ENCODE measurements at regions not wholly inside any gene's neighbourhood (a gene's known extent, or its start where the extent isn't known, plus 50 kb on each side); places are given as distances from the start of the nearest gene placed in this dataset.
A peak's percentile ranks its signal among the peaks of the same experiment; 100 is the strongest.
"Not testable (repeated sequence)": the region's sequence is repeated elsewhere in the genome, so short reads cannot be mapped to it uniquely, and the experiment has no call there.

DNA sequence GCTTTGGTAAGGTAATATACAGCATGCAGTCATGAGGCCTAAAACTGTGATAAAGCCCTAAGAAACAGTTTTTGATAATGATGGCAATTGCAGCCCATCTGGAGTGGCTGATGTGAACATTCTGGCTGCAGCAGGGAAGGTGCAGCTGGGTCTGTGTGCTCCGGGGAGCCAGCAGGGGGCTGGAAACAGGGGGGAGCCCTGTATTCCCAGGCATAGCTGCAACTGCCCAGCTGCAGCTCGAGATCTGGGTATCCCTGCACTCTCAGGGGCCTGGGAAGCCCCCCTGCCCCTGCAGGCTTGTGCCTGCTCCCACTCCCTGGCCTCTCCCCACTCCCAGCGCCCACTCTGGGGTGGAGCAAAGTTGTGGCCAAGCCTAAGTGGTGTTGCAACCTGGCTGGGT lies 95.6 kb downstream of the RRAGB start:
- DNase-seq, result no peak

DNA sequence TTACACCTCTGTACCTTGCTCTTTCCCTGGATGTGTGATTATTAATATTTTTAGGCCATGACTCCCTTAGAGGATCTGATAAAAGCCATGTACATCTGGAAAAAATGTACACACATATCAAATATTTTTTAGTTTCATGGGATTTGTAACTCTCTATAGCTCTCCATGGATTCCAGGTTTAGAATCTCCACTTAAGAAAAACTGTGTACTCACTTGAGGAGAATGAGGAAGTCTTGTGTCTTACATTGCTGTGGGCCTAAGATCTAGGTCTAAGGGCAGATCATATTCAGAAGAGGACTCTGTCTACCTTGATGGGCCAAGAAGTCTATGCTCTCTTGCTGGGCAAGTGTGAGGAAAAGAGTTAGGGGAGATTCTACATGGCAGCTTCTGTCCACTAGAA lies 98.0 kb downstream of the RRAGB start:
- DNase-seq, result no peak

DNA sequence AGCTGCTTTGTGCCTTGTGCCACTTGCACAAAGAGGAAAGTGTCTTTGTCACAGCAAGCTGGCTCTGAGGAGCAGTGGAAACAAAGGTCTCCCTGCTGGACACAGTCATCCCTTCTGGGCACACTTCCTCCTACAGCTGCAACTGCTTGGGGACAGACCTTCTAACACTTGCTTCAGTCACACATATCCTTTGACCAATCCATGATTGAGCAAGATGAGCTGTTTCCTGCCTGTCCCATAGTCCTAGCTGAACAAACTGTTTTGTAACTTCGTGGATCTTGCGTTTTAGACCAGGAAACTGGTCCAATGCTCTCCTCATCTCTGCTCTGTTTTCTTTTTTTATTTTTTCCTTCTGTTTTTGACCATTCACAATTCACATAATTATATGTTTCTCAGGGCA lies 98.5 kb downstream of the RRAGB start:
- no peak for DNase-seq

DNA sequence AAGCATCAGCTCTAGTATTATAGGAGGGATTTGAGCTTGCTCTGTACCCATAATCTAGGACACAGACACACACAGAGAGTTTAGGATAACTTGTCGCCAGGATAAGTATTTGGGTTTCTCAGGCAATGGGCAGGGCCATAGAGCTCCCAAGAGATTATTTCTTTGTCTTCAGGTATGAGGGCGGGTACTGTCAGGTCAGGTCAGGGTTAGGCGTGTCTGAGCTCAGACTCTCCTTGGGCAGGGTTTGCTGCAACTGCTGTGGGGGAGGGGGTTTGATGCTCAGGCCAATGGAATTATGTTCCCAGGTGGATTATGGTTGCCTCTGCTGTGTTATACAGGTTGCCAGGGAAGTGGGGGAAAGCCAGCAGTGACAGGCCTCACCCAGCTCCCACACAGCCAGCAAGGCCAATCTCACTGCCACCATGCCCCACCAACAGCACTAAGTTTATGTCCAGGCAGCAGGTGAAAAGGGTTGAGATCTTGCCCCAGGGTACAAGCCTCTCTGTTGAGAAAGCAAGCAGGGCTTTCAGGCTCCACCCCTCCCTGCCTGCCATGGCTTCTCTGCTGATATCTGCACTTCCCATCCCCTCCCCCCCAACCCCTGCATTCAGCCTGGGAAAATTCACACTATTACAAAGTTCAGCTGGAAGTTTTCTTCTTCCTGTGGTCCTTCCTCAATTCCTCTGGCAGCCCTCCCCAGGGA lies 101.3 kb downstream of the RRAGB start:
- no peak for DNase-seq

GRCh38 chrX:55839485-55839884 lies 121.9 kb downstream of the RRAGB start:
- no peak for DNase-seq

GRCh38 chrX:55841962-55842752 lies 124.6 kb downstream of the RRAGB start:
- DNase-seq, result no peak

DNA sequence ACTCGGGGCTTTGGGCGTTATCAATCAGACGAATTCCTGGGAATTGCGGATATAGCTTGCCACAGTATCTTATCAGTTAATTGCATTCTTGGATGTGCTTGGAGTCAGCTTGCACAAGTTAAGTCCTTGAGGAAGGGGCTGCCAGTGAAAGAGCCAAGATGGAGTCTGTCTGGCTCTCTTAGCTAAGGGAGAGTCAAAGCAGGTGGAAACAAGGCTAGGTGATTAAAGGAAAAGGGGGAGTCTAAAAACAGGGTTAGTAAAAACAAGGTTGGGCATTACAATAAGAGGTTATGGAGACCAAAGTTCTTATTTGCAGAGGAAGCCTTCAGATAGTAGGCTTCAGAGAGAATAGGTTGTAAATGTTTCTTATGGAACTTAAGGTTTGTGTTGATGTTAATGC lies 149.2 kb downstream of the RRAGB start:
- DNase-seq, result not testable (repeated sequence)

DNA sequence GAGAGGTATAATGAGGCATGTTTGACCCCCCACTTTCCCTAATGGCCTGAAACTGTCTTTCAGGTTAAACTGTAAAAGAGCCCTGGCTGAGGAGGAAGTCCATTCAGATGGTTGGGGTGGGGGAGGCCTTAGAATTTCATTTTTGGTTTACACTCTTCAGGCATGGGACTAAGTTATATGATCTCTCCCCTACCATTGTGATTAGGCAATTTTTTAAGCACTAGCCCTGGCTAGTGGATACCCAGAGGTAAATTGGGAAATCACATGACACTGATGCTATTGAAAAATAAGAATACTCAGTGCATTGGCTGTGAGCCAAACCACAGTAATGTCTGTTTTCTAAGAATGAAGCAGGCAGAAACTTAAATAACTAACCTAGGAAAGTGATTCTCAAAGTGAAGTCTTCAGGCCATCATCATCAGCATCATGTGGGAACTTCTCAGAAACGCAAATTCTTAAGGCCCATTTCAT lies 149.7 kb downstream of the RRAGB start:
- peak in 1 of 2 donors; percentile 12 for DNase-seq

DNA sequence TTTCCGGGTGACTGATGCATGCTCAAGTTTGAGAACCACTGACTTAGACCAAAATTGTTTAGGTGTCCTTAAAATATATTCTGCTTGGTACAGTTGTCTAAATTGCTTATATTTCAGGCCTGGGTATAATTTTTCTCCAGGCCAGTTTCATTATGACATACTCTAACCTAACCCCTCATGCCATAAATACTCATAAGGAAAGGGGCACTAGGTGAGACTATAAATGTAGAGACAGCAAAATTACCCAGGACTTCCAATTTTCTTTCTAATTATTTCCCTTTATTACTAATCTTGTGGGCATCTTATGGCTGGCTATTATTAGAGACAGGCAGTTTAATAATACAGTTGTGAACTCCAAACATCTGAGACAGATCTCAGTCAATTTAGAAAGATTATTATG lies 150.2 kb downstream of the RRAGB start:
- no peak for DNase-seq

- no peak for DNase-seq
Measured at GRCh38 chrX:55874807-55875206, 157.3 kb downstream of the RRAGB start.

DNA sequence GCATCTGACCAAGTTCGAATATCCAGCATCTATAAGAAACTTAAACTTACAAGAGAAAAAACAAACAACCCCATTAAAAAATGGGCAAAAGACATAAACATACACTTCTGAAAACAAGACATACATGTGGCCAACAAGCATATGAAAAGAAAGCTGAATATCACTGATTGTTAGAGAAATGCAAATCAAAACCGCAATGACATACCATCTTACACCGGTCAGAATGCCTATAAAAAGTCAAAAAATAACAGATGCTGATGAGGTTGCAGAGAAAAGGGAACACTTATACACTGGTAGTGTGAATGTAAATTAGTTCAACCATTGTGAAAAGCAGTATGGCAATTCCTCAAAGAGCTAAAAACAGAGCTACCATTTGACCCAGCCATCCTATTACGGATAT lies 166.0 kb downstream of the RRAGB start:
- not testable (repeated sequence) for DNase-seq

- DNase-seq, result peak; percentile 49 to 55
Measured at GRCh38 chrX:55907968-55908607, 190.5 kb downstream of the RRAGB start.

- peak in 1 of 2 donors; percentile 9 for DNase-seq
Measured at GRCh38 chrX:55908661-55909212, 191.2 kb downstream of the RRAGB start.

- DNase-seq, result peak in 1 of 2 donors; percentile 49
Measured at GRCh38 chrX:55919367-55920221, 202.0 kb downstream of the RRAGB start.

DNA sequence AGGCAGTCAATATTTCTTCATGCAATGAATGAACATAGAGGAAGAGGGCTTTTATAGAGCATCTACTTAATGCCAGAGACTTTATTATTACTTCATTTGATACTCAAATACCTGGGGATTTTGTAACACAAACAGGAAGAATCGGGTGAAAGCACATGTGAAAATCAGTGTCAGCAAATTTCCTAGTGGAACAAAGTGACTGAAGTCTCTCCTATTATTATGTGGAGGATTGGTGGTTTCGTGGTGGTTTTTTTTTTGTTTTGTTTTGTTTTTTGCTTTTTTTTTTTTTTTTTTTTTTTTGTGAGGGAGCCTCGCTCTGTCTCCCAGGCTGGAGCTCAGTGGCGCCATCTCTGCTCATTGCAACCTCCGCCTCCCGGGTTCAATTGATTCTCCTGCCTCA lies 207.0 kb downstream of the RRAGB start:
- no peak for DNase-seq

DNA sequence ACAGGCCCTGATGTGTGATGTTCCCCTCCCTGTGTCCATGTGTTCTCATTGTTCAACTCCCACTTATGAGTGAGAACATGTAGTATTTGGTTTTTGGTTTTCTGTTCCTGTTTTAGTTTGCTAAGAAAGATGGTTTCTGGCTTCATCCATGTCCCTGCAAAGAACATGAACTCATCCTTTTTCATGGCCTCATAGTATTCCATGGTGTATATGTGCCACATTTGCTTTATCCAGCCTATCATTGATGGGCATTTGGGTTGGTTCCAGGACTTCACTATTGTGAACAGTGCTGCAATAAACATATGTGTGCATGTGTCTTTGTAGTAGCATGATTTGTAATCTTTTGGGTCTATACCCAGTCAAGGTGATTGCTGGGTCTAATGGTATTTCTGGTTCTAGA lies 211.0 kb downstream of the RRAGB start:
- DNase-seq, result not testable (repeated sequence)

Data from CD4-positive, alpha-beta T cell treated with Interleukin-4 for 1 hour (primary cell).